ENCODE measurements at regions not wholly inside any gene's neighbourhood (a gene's known extent, or its start where the extent isn't known, plus 50 kb on each side); places are given as distances from the start of the nearest gene placed in this dataset.
"Not testable (repeated sequence)": the region's sequence is repeated elsewhere in the genome, so short reads cannot be mapped to it uniquely, and the experiment has no call there.

DNA sequence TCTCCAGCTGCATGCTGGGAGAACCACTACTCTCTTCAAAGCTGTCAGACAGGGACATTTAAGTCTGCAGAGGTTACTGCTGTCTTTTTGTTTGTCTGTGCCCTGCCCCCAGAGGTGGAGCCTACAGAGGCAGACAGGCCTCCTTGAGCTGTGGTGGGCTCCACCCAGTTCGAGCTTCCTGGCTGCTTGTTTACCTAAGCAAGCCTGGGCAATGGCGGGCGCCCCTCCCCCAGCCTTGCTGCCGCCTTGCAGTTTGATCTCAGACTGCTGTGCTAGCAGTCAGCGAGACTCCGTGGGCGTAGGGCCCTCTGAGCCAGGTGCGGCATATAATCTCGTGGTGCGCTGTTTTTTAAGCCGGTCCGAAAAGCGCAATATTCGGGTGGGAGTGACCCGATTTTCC, 215.0 kb downstream of the STIM2 start:
- DNase-seq = not testable (repeated sequence)

DNA sequence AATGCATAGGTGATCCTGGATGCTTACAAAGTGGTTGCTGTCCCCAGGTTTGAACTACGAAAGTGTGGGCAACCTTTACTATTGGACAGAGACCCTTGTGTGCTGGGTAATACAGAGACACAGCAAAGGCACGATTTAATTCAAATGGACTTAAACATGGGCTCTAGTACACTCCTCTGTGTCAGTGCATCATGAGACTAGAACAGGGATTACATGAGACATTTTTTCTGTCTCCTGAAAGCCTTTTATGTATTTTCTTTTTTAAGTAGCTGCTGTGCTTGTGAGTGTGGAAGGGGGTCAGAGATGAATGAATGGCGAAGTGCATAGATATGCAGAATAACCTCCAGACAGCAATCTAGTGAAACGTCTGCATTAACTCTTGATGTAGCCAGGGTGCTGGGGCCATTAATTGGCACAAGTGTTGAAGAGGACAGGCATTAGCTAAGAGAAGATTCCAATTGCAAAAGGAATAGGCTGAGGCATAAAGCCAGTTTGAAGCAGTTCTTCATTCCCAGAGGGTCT, 218.4 kb downstream of the STIM2 start:
- no peak for DNase-seq

DNA sequence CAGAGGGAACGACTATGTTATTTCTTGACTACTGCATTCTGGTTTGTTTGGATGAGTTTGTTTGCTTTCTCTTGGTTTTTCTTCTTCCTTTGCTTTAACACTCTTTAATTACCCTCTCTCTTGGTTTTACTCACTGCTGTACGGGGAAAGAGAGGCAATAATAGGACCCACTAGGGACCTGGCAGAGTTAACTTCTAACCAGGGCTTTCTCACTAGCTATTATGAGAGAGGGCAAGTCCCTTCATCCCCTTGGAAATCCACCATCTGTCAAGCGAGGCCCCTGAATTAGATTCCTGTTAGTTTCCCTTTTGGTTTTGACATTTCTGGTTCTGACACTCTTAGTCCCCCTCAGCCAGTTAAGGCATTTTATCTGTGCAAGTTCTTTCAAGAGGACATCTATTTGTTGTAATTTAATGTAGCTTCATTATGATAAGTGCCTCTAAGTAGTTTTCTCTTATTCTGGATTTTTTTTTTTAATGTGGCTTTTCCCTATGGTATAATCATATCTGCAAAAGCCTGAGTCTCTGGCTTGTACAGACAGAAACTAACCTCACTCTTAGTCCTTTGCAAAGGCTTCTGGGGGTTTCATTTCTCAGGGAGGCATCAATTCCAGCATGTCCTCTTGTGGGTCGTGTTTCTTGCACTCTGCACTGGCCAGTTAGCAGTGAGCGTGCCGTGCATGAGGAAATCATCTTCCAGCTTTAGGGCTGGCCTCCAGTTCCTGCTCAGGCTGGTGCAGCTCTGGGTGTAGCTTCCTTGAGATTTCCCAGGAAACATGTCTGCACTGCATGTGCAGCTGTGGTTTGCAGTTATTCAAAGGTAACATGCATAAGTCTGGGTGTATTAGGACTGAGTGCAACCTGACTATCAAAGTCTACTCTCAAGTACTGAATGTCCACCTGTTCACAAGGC, 221.3 kb downstream of the STIM2 start:
- peak in 1 of 2 experiments; percentile 29 for DNase-seq

GRCh38 chr4:27082776-27083175, 222.1 kb downstream of the STIM2 start:
- DNase-seq = no peak

GRCh38 chr4:27084685-27085361, 224.2 kb downstream of the STIM2 start:
- peak; percentile 46 to 69 for DNase-seq

DNA sequence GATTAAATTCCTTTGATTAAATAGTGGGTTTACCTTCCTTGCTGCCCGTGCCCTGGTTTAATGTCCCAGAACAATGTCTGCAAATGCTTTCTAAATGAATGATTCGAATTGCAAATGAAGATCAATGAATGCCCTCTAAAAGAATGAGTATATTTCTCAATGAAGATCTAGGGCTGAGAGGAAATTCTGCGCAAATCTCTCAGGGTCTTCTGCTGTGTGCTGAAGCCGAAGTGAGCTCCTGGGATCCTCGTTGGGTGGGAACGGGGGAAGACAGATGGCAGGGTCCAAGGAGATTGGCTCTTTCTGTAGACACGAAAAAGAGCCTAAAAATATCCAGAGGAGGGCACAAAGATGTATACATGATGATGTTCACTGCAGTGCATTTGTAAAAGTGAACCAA, 224.8 kb downstream of the STIM2 start:
- DNase-seq = peak in 1 of 2 experiments; percentile 50

DNA sequence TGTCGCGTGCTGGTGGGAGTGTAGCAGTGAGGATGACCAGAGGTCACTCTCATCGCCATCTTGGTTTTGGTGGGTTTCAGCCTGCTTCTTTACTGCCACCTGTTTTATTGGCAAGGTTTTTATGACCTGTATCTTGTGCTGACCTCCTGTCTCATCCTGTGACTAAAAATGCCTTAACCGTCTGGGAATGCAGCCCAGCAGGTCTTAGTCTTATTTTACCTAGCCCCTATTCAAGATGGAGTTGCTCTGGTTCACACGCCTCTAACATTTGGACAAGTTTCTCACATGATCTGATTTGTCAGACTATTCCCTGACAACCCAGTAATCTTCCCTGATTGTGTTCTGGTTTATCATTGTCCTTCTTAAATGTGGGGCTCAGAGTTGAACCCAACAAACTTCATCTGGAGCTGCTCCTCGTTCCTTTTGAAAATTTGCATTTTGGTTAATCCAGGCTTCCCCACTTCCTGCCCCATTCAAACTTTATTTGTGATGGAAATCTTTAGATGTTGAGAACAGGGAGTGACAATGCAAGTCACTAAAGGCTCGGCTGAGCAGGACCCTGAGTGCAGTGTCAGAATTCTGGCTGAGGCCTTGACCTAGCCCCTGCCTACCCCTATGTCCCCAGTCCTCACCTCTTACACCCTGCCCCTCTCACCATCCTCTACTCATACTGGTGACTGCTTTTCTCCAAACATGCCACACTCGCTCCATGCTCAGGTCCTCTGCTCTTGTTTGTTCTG, 226.8 kb downstream of the STIM2 start:
- DNase-seq = no peak

- DNase-seq = peak in 1 of 2 experiments; percentile 9
Measured at GRCh38 chr4:27088491-27088890, 227.8 kb downstream of the STIM2 start.

DNA sequence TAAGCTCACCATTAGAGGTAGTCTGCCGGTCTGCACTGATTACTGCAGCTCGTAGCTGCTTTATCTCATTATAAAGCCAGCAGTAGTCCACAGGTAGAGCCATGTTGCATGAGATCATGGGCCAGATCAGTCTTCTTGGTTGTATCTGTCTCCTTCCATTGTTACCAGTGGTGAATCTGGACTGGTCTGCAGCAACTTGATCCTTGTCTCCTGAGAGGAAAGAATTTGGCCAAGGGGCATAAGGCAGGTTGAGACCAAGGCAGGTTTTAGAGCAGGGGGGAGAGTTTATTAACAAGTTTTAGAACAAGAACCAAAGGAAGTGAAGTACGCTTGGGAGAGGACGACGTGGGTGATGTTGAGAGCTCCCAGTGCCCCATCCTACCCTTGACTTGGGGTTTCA, 228.5 kb downstream of the STIM2 start:
- DNase-seq = no peak

DNA sequence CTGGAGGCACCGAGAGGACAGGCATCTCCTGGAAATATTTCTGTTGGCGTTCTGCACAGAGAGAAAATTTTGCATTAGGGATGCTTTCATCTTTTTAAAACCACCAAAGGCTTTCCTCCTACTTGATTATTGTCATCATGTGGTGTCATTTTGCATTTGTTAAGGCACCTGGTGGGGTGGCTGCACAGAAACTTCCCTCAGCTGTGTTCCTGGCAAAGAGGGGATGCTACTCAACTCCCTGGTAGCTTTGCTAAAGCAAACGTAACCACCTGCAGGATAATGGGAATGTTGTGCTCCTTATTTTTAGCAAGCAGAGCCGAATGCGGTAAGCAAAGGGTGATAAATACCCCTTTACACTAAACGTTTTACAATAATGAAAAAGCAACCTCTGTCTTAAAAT, 229.8 kb downstream of the STIM2 start:
- no peak for DNase-seq

GRCh38 chr4:27094224-27094623, 233.6 kb downstream of the STIM2 start:
- no peak for DNase-seq

GRCh38 chr4:27094783-27095182, 234.1 kb downstream of the STIM2 start:
- DNase-seq = no peak

DNA sequence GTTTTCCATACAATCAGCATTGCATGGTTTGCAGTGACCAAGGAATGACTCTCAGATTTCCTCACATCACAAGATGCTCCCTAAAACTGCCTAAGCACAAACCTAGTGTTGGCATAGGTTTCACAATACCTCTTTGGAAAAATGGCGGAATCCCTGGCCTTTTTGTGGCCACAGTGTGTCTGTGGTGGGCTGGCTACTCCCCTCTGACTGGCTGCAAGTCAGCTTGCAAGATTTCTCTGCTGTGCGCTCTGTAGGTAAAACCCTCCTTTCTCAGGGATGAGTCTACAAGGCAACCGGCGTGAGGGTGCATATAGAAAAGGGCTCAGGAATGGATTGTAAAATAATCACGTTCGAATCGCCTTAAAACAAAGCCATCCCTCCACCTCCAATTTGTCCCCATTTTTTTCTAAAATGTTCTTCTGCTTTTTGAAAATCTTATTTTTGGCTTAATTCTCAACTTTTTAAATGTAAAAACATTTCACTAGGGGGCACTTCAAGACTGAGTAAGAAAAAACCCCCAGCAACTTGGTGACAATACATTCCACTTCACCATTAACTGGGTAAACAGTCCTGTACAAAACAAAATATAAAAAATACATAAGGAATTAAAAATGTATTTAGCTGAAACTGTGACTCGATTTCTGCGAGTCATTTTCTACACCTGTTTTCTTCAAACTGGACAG, 235.6 kb downstream of the STIM2 start:
- no peak for DNase-seq

GRCh38 chr4:27098034-27098433, 237.4 kb downstream of the STIM2 start:
- no peak for DNase-seq

DNA sequence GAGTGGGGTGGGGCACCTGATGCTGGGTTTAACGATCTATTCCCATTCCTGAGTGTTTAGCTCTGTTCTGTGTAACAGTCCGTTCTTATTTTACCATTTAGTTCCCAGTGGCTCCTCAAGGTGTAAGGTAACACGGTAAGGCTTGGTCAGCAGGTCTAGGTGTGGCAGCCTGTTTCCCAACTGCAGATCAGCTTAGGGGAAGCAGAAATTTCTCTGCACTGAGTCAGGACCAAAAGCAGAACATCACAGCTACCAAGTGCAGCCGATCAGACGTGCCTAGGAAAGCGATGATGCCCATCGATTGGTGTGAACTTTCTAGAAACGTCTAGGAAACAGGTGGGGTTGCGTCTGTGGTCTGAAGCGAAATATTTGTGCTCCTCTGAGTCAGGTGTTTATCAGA, 240.1 kb downstream of the STIM2 start:
- no peak for DNase-seq

- no peak for DNase-seq
Measured at GRCh38 chr4:27101126-27101525, 240.5 kb downstream of the STIM2 start.

GRCh38 chr4:27101561-27101960, 240.9 kb downstream of the STIM2 start:
- DNase-seq = no peak

GRCh38 chr4:27111627-27112026, 251.0 kb downstream of the STIM2 start:
- DNase-seq = no peak

- DNase-seq = no peak
Measured at GRCh38 chr4:27112587-27112986, 251.9 kb downstream of the STIM2 start.

GRCh38 chr4:27115221-27115620, 254.6 kb downstream of the STIM2 start:
- DNase-seq = no peak

DNA sequence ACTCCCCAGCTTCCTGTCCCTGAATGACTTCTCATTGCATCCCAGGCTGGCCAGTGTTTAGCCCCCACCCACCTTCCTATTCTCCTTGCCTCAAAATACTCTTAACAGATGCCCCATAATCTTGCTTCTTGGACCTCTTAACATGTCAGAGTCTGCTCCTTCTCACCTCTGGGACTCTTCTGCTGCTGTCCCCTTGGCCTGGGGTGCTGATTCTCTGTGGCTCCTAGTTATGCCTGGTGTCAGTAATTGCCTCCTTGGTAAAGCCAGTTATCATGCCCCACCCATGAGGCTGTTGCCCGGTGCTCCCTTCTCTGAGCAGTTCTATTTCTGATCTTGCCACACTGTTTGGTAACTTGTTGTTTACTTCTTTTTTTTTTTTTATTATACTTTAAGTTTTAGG, 256.8 kb downstream of the STIM2 start:
- no peak for DNase-seq

- no peak for DNase-seq
Measured at GRCh38 chr4:27119239-27119638, 258.6 kb downstream of the STIM2 start.

DNA sequence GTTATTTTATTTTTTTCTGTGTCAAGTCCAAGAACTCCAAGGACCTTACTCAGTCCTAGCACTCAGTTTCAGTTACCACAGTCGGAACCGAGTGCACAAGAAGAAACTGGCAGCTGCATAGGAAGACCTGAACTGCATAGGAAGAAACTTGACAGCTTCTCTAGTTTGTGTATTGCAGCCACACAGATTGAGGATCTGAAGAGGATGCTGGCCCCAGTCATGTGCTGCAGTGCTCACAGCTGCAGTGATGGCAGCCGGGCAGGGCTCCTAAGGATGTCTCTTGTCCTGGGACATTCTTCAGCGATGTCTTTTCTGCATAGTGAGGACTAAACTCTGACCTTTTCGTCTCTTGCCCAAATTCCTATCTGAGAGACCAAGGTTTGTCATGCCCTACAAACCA, 261.2 kb downstream of the STIM2 start:
- DNase-seq = no peak

Measured in NCI-H524 (cell line).